ENCODE measurements at regions not wholly inside any gene's neighbourhood (a gene's known extent, or its start where the extent isn't known, plus 50 kb on each side); places are given as distances from the start of the nearest gene placed in this dataset.

GRCh38 chr16:8084302-8084701 is 506.0 kb downstream of the TMEM114 start:
- no peak for TF ChIP-seq CTCF (conservative IDR thresholded peaks at IDR 0.05 in 1 of 2, IDR thresholded peaks at IDR 0.05 in 1 of 2; ENCODE audit: extremely low read depth in 1 of 2, insufficient read depth in 1 of 2, low read depth in 1 of 2, low read length in 2 of 2)
- no peak for TF ChIP-seq EZH2 (IDR thresholded peaks at IDR 0.05; ENCODE audit: borderline replicate concordance, low read length)
